HEK293T (cell line): ENCODE measurements at regions not wholly inside any gene's neighbourhood (a gene's known extent, or its start where the extent isn't known, plus 50 kb on each side); places are given as distances from the start of the nearest gene placed in this dataset.

ENCODE experiments used
- ARNT ChIP-seq: fragments of 450-650 bp; IDR thresholded peaks from 2 replicates; pipeline ENCODE4 v1.6.1; 2017; ENCODE audit warnings: mild to moderate bottlenecking
- BHLHE40 ChIP-seq: fragments of 450-650 bp; IDR thresholded peaks from 2 replicates; pipeline ENCODE4 v1.6.1; 2016; ENCODE audit warnings: mild to moderate bottlenecking, moderate library complexity, borderline replicate concordance
- CTBP1 ChIP-seq: fragments of 450-650 bp; IDR thresholded peaks from 2 replicates; pipeline ENCODE4 v1.6.1; 2016; ENCODE audit warnings: borderline replicate concordance
- FOXA1 ChIP-seq: fragments of 450-650 bp; IDR thresholded peaks from 2 replicates; pipeline ENCODE4 v1.6.1; 2016; ENCODE audit warnings: mild to moderate bottlenecking
- FOXK2 ChIP-seq: fragments of 450-650 bp; IDR thresholded peaks from 2 replicates; pipeline ENCODE4 v1.6.1; 2016; ENCODE audit warnings: mild to moderate bottlenecking
- FOXM1 ChIP-seq: fragments of 450-650 bp; IDR thresholded peaks from 2 replicates; pipeline ENCODE4 v1.6.1; 2017; ENCODE audit warnings: mild to moderate bottlenecking, borderline replicate concordance
- HDGF ChIP-seq: fragments of 450-650 bp; IDR thresholded peaks from 2 replicates; pipeline ENCODE4 v1.6.1; 2017; ENCODE audit warnings: antibody characterized with exemption, borderline replicate concordance
- SP1 ChIP-seq: fragments of 450-650 bp; IDR thresholded peaks from 2 replicates; pipeline ENCODE4 v1.6.1; 2017
- SUZ12 ChIP-seq: fragments of 450-650 bp; IDR thresholded peaks from 2 replicates; pipeline ENCODE4 v1.6.1; 2016; ENCODE audit warnings: mild to moderate bottlenecking
- TARDBP ChIP-seq: fragments of 450-650 bp; IDR thresholded peaks from 2 replicates; pipeline ENCODE4 v1.6.1; 2016
- ZNF384 ChIP-seq: fragments of 450-650 bp; IDR thresholded peaks from 2 replicates; pipeline ENCODE4 v1.6.1; 2016

DNA sequence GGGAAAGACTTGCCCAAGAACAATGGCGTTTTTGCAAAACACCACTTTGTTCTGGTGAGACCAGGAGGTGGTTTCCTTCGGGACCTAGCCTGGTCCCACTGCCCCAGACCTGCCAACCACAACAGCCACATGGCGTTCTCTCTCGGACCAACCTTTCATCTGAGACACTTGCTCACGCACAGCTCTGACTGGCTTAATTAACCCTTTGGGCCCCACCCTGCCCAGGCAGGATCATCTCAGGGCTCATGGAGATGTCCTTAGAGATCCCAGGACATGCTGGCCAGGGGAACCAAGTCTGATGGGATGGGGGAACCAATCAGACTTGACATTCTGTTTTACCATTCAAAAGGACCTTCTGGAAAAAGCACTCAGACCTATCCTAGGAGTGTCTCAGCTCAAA is 97.8 kb upstream of the SLC2A1 start:
- TF ChIP-seq SP1 (no peak), FOXM1 (no peak), FOXK2 (no peak), SUZ12 (no peak), FOXA1 (no peak), BHLHE40 (no peak), CTBP1 (no peak), ZNF384 (no peak), TARDBP (no peak), ARNT (no peak), HDGF (no peak)
